ENCODE measurements at regions not wholly inside any gene's neighbourhood (a gene's known extent, or its start where the extent isn't known, plus 50 kb on each side); places are given as distances from the start of the nearest gene placed in this dataset.

DNA sequence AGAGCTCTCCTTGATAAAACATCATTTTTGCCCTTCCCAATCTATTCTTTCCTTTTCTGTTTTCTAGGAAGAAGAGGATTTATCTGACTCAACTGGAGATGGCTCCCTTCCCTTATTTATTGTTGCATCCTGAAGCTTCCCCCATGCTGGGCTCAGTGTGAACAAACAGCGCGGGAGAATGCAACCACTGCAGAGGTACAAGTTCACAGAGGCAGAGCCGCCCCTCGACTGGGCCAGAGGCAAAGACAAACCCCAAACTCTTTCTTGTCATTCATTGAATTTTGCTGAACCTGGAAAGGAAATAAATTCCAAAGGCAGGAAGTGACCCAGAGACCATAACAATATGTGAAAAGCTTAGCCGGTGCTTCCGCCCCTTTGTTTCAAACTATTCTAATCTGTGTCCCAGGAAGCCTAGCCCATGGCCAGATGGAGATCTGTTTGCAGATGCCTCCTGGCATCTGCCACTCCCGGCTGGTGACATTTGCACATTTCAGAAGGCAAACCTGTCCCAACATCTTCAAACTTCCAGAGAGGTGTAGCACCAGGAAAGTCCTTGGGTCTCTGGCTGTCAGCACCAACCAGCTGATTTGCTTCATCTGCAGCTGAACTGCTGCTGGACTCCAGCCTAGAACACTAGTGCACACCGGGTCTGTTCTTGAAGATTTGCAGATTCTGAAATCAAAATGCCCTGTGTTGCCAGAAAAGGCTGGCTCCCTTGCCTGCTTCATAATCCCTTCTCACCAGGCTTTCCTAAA lies 79.4 kb upstream of the MAP4K3 start (continued):
- TF ChIP-seq, protein P1, sequence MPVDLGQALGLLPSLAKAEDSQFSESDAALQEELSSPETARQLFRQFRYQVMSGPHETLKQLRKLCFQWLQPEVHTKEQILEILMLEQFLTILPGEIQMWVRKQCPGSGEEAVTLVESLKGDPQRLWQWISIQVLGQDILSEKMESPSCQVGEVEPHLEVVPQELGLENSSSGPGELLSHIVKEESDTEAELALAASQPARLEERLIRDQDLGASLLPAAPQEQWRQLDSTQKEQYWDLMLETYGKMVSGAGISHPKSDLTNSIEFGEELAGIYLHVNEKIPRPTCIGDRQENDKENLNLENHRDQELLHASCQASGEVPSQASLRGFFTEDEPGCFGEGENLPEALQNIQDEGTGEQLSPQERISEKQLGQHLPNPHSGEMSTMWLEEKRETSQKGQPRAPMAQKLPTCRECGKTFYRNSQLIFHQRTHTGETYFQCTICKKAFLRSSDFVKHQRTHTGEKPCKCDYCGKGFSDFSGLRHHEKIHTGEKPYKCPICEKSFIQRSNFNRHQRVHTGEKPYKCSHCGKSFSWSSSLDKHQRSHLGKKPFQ (CRISPR knock-in tag; IDR thresholded peaks at IDR 0.05; ENCODE audit: insufficient replicate concordance) = peak; percentile 82
- TF ChIP-seq KLF13 (CRISPR knock-in tag; IDR thresholded peaks at IDR 0.05) (no peak), ZNF136 (CRISPR knock-in tag; IDR thresholded peaks at IDR 0.05; ENCODE audit: low read depth) (peak; percentile 81; the same call in 1 of the 2 replicates), ZNF761 (CRISPR knock-in tag; conservative IDR thresholded peaks at IDR 0.05) (0 out of 2 replicates have a peak, but pooled peaks have one; percentile 8), SYNCRIP (IDR thresholded peaks at IDR 0.05; ENCODE audit: insufficient read depth, low read depth, low read length) (no peak), ZNF660 (CRISPR knock-in tag; IDR thresholded peaks at IDR 0.05; ENCODE audit: borderline replicate concordance, low read depth) (no peak), ZFY (CRISPR knock-in tag; IDR thresholded peaks at IDR 0.05) (peak; percentile 55; the same call in 1 of the 2 replicates), ZNF850 (CRISPR knock-in tag; conservative IDR thresholded peaks at IDR 0.05) (no peak), ZNF101 (CRISPR knock-in tag; IDR thresholded peaks at IDR 0.05; ENCODE audit: borderline replicate concordance, low read depth) (no peak), ZNF24 (IDR thresholded peaks at IDR 0.05) (0 out of 2 replicates have a peak, but pooled peaks have one; percentile 42), ZBTB3 (CRISPR knock-in tag; IDR thresholded peaks at IDR 0.05; ENCODE audit: borderline replicate concordance, low read depth) (no peak), ZNF570 (CRISPR knock-in tag; IDR thresholded peaks at IDR 0.05; ENCODE audit: borderline replicate concordance) (no peak), ZNF10 (CRISPR knock-in tag; IDR thresholded peaks at IDR 0.05; ENCODE audit: borderline replicate concordance, low read depth) (no peak), ZNF317 (CRISPR knock-in tag; IDR thresholded peaks at IDR 0.05) (no peak; the same call in 1 of the 2 replicates), ZIK1 (CRISPR knock-in tag; IDR thresholded peaks at IDR 0.05; ENCODE audit: borderline replicate concordance, low read depth) (0 out of 2 replicates have a peak, but pooled peaks have one; percentile 14), ZNF343 (CRISPR knock-in tag; IDR thresholded peaks at IDR 0.05) (peak; percentile 19; the same call in 1 of the 2 replicates), TBX2 (CRISPR knock-in tag; IDR thresholded peaks at IDR 0.05; ENCODE audit: borderline replicate concordance) (peak; percentile 71; the same call in 1 of the 2 replicates), PITX1 (CRISPR knock-in tag; IDR thresholded peaks at IDR 0.05) (peak; percentile 48), YEATS2 (CRISPR knock-in tag; IDR thresholded peaks at IDR 0.05; ENCODE audit: borderline replicate concordance) (no peak), NCOR1 (IDR thresholded peaks at IDR 0.05; ENCODE audit: borderline replicate concordance, low read length) (no peak), SMAD1 (CRISPR knock-in tag; IDR thresholded peaks at IDR 0.05; ENCODE audit: borderline replicate concordance, low read depth) (peak; percentile 36; the same call in 1 of the 2 replicates)
- TF ChIP-seq, protein P2, sequence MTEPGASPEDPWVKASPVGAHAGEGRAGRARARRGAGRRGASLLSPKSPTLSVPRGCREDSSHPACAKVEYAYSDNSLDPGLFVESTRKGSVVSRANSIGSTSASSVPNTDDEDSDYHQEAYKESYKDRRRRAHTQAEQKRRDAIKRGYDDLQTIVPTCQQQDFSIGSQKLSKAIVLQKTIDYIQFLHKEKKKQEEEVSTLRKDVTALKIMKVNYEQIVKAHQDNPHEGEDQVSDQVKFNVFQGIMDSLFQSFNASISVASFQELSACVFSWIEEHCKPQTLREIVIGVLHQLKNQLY (CRISPR knock-in tag; IDR thresholded peaks at IDR 0.05) = no peak
- TF ChIP-seq, protein P3, sequence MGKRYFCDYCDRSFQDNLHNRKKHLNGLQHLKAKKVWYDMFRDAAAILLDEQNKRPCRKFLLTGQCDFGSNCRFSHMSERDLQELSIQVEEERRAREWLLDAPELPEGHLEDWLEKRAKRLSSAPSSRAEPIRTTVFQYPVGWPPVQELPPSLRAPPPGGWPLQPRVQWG (CRISPR knock-in tag; IDR thresholded peaks at IDR 0.05; ENCODE audit: borderline replicate concordance, low read depth) = no peak
- TF ChIP-seq, protein P4, sequence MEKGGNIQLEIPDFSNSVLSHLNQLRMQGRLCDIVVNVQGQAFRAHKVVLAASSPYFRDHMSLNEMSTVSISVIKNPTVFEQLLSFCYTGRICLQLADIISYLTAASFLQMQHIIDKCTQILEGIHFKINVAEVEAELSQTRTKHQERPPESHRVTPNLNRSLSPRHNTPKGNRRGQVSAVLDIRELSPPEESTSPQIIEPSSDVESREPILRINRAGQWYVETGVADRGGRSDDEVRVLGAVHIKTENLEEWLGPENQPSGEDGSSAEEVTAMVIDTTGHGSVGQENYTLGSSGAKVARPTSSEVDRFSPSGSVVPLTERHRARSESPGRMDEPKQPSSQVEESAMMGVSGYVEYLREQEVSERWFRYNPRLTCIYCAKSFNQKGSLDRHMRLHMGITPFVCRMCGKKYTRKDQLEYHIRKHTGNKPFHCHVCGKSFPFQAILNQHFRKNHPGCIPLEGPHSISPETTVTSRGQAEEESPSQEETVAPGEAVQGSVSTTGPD (CRISPR knock-in tag; IDR thresholded peaks at IDR 0.05) = no peak
- TF ChIP-seq, protein P5, sequence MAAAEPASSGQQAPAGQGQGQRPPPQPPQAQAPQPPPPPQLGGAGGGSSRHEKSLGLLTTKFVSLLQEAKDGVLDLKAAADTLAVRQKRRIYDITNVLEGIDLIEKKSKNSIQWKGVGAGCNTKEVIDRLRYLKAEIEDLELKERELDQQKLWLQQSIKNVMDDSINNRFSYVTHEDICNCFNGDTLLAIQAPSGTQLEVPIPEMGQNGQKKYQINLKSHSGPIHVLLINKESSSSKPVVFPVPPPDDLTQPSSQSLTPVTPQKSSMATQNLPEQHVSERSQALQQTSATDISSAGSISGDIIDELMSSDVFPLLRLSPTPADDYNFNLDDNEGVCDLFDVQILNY (CRISPR knock-in tag; conservative IDR thresholded peaks at IDR 0.05) = no peak
